Upper lobe of left lung (tissue), 6 donors: ENCODE measurements at regions not wholly inside any gene's neighbourhood (a gene's known extent, or its start where the extent isn't known, plus 50 kb on each side); places are given as distances from the start of the nearest gene placed in this dataset.

ENCODE experiments used
- ATAC-seq, 2 donors: fragments of 200-7000 bp; cut with Tn5 transposase; one replicate each; pipeline ENCODE4 v1.9.1; 2022; ENCODE audit warnings: mild to moderate bottlenecking in 2 of 2, moderate library complexity in 2 of 2; ENCODE audit not compliant: low FRiP score in 2 of 2
- DNase-seq, 2 donors: peaks; one replicate each; pipeline ENCODE4 v3.0.0-alpha.2; 2019 to 2020
- H3K27ac ChIP-seq, 4 donors: fragments of 200-600 bp; sonication (generic); one replicate each; pipeline ENCODE4 v1.5.1; 2016 to 2019
- H3K27me3 ChIP-seq, 4 donors: fragments of 200-600 bp; sonication (generic); one replicate each; pipeline ENCODE4 v1.5.1; 2017 to 2019
- H3K36me3 ChIP-seq, 4 donors: fragments of 200-600 bp; sonication (generic); one replicate each; pipeline ENCODE4 v1.5.1; 2016 to 2019
- H3K4me1 ChIP-seq, 4 donors: fragments of 200-600 bp; sonication (generic); one replicate each; pipeline ENCODE4 v1.5.1; 2018 to 2019
- H3K4me3 ChIP-seq, 4 donors: fragments of 200-600 bp; sonication (generic); one replicate each; pipeline ENCODE4 v1.5.1; 2017 to 2019; ENCODE audit warnings: mild to moderate bottlenecking in 2 of 4, moderate library complexity in 1 of 4
- H3K9me3 ChIP-seq, 4 donors: fragments of 200-600 bp; sonication (generic); one replicate each; pipeline ENCODE4 v1.5.1; 2018 to 2019
- EP300 ChIP-seq, 4 donors: sonication (generic); formaldehyde crosslinking; IDR thresholded peaks; one replicate each; pipeline ENCODE4 v1.5.1; 2017; ENCODE audit warnings: antibody characterized with exemption in 4 of 4, control low read depth in 2 of 4
- POLR2A ChIP-seq, 4 donors: fragments of 450-650 bp; IDR thresholded peaks; one replicate each; pipeline ENCODE4 v1.5.1; 2016 to 2017; ENCODE audit warnings: antibody characterized with exemption in 4 of 4, mild to moderate bottlenecking in 2 of 4
- POLR2AphosphoS5 ChIP-seq, 2 donors: sonication (generic); formaldehyde crosslinking; IDR thresholded peaks; one replicate each; pipeline ENCODE4 v1.5.1; 2017; ENCODE audit warnings: antibody characterized with exemption in 2 of 2
- WGBS, 2 donors: methylation state at CpG; one replicate each; pipeline ENCODE4 v1.1.5; 2017 to 2018; 5-methylcytosine and 5-hydroxymethylcytosine counted together
- TF ChIP-seq, protein P1 (sequence below), 6 experiments: fragments of 450-650 bp in 4 of 6; fragments of 200-600 bp in 2 of 6; sonication (generic) in 2 of 6; IDR thresholded peaks; one replicate each; pipeline ENCODE4 v1.5.1; 2016 to 2019; ENCODE audit warnings: antibody characterized with exemption in 6 of 6
- donor health status: DM: no; HTN: no; CAD: no; lungs with moderate emphysema.
- donor health status: DM: no; HTN: yes; CAD: no; lungs with severe emphysema.

DNA sequence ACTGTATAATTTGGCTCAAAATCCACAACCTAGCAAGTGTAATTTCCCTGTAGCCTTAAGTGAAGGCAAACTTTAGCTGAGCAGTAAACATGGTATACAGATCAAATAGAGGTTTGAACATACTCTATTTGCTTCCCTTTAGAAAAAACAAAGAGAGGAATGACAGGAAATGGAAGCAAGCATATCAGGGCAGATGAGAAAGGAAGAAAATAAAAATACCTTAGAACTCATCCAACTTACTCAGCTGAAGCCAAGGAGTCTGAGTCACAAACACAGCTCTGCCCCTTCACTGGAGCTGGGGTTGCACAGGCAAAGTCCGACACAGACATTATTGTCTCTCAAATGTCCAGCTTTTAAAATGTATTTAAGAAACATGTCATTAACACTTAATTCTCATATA, 379.9 kb upstream of the IRAK1BP1 start:
- no peaks in the 10 kb centered on the region for H3K27me3 ChIP-seq
- H3K36me3 ChIP-seq = no peaks in the 10 kb centered on the region
- H3K4me1 ChIP-seq = no peaks in the 10 kb centered on the region
- no peak for DNase-seq
- no peaks in the 10 kb centered on the region for H3K9me3 ChIP-seq
- no peak overlapping the region for H3K27ac ChIP-seq
- 79 to 86% methylated on average over 1 of the region's 1 CpG for WGBS, 2 donors
- TF ChIP-seq POLR2A (IDR thresholded peaks at IDR 0.05) (no peak), POLR2AphosphoS5 (IDR thresholded peaks at IDR 0.05) (no peak), EP300 (IDR thresholded peaks at IDR 0.05) (no peak)
- TF ChIP-seq, protein P1, sequence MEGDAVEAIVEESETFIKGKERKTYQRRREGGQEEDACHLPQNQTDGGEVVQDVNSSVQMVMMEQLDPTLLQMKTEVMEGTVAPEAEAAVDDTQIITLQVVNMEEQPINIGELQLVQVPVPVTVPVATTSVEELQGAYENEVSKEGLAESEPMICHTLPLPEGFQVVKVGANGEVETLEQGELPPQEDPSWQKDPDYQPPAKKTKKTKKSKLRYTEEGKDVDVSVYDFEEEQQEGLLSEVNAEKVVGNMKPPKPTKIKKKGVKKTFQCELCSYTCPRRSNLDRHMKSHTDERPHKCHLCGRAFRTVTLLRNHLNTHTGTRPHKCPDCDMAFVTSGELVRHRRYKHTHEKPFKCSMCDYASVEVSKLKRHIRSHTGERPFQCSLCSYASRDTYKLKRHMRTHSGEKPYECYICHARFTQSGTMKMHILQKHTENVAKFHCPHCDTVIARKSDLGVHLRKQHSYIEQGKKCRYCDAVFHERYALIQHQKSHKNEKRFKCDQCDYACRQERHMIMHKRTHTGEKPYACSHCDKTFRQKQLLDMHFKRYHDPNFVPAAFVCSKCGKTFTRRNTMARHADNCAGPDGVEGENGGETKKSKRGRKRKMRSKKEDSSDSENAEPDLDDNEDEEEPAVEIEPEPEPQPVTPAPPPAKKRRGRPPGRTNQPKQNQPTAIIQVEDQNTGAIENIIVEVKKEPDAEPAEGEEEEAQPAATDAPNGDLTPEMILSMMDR (IDR thresholded peaks at IDR 0.05) = no peak
- H3K4me3 ChIP-seq = no peak overlapping the region
- ATAC-seq = no peak

DNA sequence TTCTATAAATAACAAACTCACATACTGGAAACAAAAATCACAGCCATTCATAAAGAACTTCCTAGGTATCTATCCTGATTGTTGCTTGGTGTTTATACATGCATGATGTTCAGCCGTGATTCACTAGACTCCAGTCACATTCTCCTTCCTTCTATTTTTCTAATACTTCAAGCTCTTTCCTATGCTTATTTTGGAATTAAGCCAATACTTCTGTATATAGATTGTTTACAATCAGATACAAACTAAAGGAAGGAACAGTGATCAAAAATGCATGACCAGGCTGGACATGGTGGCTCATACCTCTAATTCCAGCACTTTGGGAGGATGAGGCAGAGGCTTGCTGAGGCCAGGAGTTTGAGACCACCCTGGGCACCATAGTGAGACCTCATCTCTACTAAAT, 377.5 kb upstream of the IRAK1BP1 start:
- no peak for DNase-seq
- Histone ChIP-seq H3K27ac (no peak overlapping the region), H3K4me1 (no peaks in the 10 kb centered on the region), H3K27me3 (no peaks in the 10 kb centered on the region), H3K4me3 (no peak overlapping the region), H3K36me3 (no peaks in the 10 kb centered on the region), H3K9me3 (no peaks in the 10 kb centered on the region)
- no peak for TF ChIP-seq POLR2AphosphoS5 (IDR thresholded peaks at IDR 0.05)
- TF ChIP-seq, protein P1 (IDR thresholded peaks at IDR 0.05) = no peak
- no peak for TF ChIP-seq POLR2A (IDR thresholded peaks at IDR 0.05)
- no peak for TF ChIP-seq EP300 (IDR thresholded peaks at IDR 0.05)
- no peak for ATAC-seq
- WGBS, 2 donors = 16 to 50% methylated on average over 1 of the region's 1 CpG

DNA sequence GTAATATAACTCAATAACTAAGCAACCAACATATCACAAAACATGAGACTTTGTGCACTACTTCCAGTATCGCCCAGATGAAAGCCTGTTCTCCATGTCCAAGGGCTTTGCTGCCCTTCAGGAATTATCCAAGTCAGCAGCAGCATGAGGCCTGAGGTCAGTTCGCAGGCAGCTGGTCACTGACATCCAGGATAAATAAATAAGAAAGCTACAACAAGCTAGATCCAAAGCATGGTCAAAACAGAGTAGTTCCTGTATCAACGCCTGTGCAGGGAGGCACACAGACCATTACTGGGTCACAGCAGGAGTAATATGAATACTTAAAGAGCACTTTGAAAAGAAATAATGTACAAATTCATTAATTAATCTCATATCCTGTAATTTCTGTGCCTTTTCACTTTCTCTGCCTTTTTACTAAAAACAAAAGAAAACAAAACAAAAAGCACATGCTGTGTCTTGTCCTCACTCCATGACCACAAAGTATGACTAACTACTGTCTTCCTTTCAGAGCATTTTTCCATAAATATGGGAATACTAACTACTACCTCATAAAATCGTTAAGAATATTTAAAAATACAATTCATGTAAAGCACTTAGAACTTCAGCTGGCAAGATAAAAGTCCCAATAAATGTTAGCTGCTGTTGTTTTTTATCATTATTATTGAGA, 374.9 kb upstream of the IRAK1BP1 start:
- no peaks in the 10 kb centered on the region for H3K27me3 ChIP-seq
- no peak overlapping the region for H3K4me3 ChIP-seq
- H3K9me3 ChIP-seq = no peaks in the 10 kb centered on the region
- no peak for DNase-seq
- H3K4me1 ChIP-seq = no peaks in the 10 kb centered on the region
- ATAC-seq = no peak
- H3K27ac ChIP-seq = no peak overlapping the region
- no peak for TF ChIP-seq EP300 (IDR thresholded peaks at IDR 0.05)
- no peak for TF ChIP-seq POLR2AphosphoS5 (IDR thresholded peaks at IDR 0.05)
- TF ChIP-seq, protein P1 (IDR thresholded peaks at IDR 0.05) = no peak
- no peak for TF ChIP-seq POLR2A (IDR thresholded peaks at IDR 0.05)
- WGBS, 2 donors = 40 to 51% methylated on average over 4 of the region's 4 CpGs
- H3K36me3 ChIP-seq = no peaks in the 10 kb centered on the region

DNA sequence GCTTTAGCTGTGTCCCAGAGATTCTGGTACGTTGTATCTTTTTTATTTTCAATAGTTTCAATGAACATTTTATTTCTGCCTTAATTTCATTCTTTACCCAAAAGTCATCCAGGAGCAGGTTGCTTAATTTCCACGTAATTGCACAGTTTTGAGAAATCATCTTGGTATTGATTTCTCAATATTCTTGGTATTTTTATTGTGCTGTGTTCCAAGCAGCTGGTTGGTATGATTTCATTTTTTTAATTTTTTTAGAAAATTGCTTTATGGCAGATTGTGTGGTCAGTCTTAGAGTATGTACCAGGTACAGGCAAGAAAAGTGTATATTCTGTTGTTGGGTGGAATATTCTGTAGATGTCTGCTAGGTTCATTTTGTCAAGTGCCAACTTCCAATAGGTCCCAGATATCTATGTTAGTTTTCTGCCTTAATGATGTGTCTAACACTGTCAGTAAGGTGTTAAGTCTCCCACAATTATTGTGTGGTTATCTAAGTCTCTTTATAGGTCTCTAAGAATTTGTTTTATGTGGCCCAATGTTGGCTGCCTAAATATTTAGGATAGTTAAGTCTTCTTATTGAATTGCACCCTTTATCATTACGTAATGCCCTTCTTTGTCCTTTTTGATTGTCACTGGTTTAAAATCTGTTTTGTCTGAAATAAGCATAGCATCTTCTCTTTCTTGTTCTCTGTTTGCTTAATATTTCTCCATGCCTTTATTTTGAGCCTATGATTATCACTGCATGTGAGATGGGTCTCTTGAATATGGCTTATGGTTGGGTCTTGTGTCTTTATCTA, 366.9 kb upstream of the IRAK1BP1 start:
- ATAC-seq = no peak
- TF ChIP-seq, protein P1 (IDR thresholded peaks at IDR 0.05) = no peak
- no peak for TF ChIP-seq POLR2A (IDR thresholded peaks at IDR 0.05)
- no peak for TF ChIP-seq EP300 (IDR thresholded peaks at IDR 0.05)
- no peak for TF ChIP-seq POLR2AphosphoS5 (IDR thresholded peaks at IDR 0.05)
- WGBS, 2 donors = 76 to 85% methylated on average over 3 of the region's 3 CpGs

More for the DNA sequence above, 366.9 kb upstream of the IRAK1BP1 start:
- Histone ChIP-seq H3K27me3 (no peaks in the 10 kb centered on the region), H3K27ac (no peak overlapping the region), H3K36me3 (no peaks in the 10 kb centered on the region), H3K4me1 (no peaks in the 10 kb centered on the region), H3K4me3 (no peak overlapping the region), H3K9me3 (no peaks in the 10 kb centered on the region)
- DNase-seq = no peak
